ENCODE measurements at regions not wholly inside any gene's neighbourhood (a gene's known extent, or its start where the extent isn't known, plus 50 kb on each side); places are given as distances from the start of the nearest gene placed in this dataset.

DNA sequence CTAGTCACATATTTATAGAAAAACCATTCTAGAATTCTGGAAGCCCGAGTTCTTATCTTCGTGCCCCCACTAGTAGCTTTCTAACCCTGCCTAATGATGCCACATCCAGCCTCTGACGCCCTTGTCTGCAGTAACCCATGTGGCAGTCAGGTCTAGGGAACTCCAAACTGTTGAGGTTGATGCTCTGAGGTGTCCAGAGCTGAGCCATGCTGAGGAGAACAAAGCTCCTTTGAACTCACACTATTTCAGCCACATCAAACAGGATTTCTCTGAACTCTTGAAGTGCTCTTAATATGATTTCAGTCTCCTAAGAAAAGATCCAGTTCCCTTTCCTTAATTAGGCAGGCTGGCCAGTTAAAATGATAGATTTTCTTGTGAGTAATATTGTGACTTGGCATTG is 150.5 kb upstream of the ST8SIA2 start:
- Mint-ChIP-seq H3K36me3 (ENCODE audit: low read depth) (peaks cover 9% of the 10 kb centered on the region), H3K27me3 (ENCODE audit: low read depth, poor library complexity) (peaks cover 8% of the 10 kb centered on the region), H3K27ac (no peak overlapping the region), H3K4me1 (no peaks in the 10 kb centered on the region), H3K9me3 (peaks cover 25% of the 10 kb centered on the region), H3K4me3 (no peak overlapping the region)
- TF ChIP-seq, protein P1, sequence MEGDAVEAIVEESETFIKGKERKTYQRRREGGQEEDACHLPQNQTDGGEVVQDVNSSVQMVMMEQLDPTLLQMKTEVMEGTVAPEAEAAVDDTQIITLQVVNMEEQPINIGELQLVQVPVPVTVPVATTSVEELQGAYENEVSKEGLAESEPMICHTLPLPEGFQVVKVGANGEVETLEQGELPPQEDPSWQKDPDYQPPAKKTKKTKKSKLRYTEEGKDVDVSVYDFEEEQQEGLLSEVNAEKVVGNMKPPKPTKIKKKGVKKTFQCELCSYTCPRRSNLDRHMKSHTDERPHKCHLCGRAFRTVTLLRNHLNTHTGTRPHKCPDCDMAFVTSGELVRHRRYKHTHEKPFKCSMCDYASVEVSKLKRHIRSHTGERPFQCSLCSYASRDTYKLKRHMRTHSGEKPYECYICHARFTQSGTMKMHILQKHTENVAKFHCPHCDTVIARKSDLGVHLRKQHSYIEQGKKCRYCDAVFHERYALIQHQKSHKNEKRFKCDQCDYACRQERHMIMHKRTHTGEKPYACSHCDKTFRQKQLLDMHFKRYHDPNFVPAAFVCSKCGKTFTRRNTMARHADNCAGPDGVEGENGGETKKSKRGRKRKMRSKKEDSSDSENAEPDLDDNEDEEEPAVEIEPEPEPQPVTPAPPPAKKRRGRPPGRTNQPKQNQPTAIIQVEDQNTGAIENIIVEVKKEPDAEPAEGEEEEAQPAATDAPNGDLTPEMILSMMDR (IDR thresholded peaks at IDR 0.05), result no peak
- no peak for DNase-seq

DNA sequence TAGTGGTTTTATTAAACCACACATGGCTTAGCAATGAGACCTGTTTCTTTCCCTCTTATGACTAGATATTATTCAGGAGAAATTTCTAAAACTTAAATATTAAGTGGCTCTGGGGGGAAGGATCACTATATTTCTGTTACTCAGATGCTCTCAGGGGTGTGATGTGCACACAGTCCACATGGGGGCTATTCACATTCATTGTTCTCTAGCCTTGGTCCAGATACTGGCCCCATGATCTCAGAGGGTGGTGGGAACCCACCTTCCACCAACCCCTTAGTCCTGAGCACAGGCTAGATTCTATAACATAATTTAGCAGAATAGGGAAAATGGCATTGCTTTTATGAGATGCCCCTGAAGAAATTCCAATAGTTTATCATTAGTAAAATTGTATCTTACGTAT is 149.0 kb upstream of the ST8SIA2 start:
- TF ChIP-seq, protein P1 (IDR thresholded peaks at IDR 0.05), result peak; percentile 9
- H3K27me3 Mint-ChIP-seq (ENCODE audit: low read depth, poor library complexity), result peaks cover 3% of the 10 kb centered on the region
- peaks cover 10% of the 10 kb centered on the region for H3K9me3 Mint-ChIP-seq
- no peak for DNase-seq
- no peak overlapping the region for H3K4me3 Mint-ChIP-seq
- H3K36me3 Mint-ChIP-seq (ENCODE audit: low read depth), result no peaks in the 10 kb centered on the region
- no peaks in the 10 kb centered on the region for H3K4me1 Mint-ChIP-seq
- no peak overlapping the region for H3K27ac Mint-ChIP-seq

GRCh38 chr15:92247649-92248242 is 145.9 kb upstream of the ST8SIA2 start:
- Mint-ChIP-seq H3K27ac (no peak overlapping the region), H3K4me1 (no peaks in the 10 kb centered on the region), H3K4me3 (no peak overlapping the region), H3K36me3 (ENCODE audit: low read depth) (no peaks in the 10 kb centered on the region), H3K9me3 (peaks cover 17% of the 10 kb centered on the region), H3K27me3 (ENCODE audit: low read depth, poor library complexity) (peaks cover 3% of the 10 kb centered on the region)
- TF ChIP-seq, protein P1 (IDR thresholded peaks at IDR 0.05), result no peak
- DNase-seq, result no peak

GRCh38 chr15:92266796-92267685 is 126.6 kb upstream of the ST8SIA2 start:
- H3K4me3 Mint-ChIP-seq, result no peak overlapping the region
- peaks cover 7% of the 10 kb centered on the region for H3K27me3 Mint-ChIP-seq (ENCODE audit: low read depth, poor library complexity)
- TF ChIP-seq, protein P1 (IDR thresholded peaks at IDR 0.05), result no peak

GRCh38 chr15:92268900-92269299 is 124.8 kb upstream of the ST8SIA2 start:
- Mint-ChIP-seq H3K4me1 (no peaks in the 10 kb centered on the region), H3K4me3 (no peak overlapping the region), H3K9me3 (no peaks in the 10 kb centered on the region), H3K36me3 (ENCODE audit: low read depth) (no peaks in the 10 kb centered on the region), H3K27ac (no peak overlapping the region), H3K27me3 (ENCODE audit: low read depth, poor library complexity) (peaks cover 7% of the 10 kb centered on the region)
- TF ChIP-seq, protein P1 (IDR thresholded peaks at IDR 0.05), result no peak
- no peak for DNase-seq

More at GRCh38 chr15:92266796-92267685, 126.6 kb upstream of the ST8SIA2 start:
- Mint-ChIP-seq H3K36me3 (ENCODE audit: low read depth) (no peaks in the 10 kb centered on the region), H3K4me1 (no peaks in the 10 kb centered on the region), H3K9me3 (no peaks in the 10 kb centered on the region), H3K27ac (no peak overlapping the region)
- DNase-seq, result no peak

Measured in nephron progenitor cell (in vitro differentiated cells).